Body of pancreas (tissue), 4 donors: ENCODE measurements at regions not wholly inside any gene's neighbourhood (a gene's known extent, or its start where the extent isn't known, plus 50 kb on each side); places are given as distances from the start of the nearest gene placed in this dataset.

ENCODE experiments used
- CTCF ChIP-seq, 7 experiments: fragments of 450-650 bp in 4 of 7; fragments of 200-600 bp in 3 of 7; sonication (generic) in 3 of 7; IDR thresholded peaks; one replicate each; pipeline ENCODE4 v1.5.1; 2016 to 2019; ENCODE audit warnings: antibody characterized with exemption in 7 of 7
- POLR2A ChIP-seq, 3 donors: fragments of 450-650 bp; IDR thresholded peaks; one replicate each; pipeline ENCODE4 v1.6.1; 2016; ENCODE audit warnings: antibody characterized with exemption in 3 of 3, mild to moderate bottlenecking in 2 of 3

GRCh38 chr2:173667014-173667413, 298.2 kb downstream of the SP3 start:
- TF ChIP-seq POLR2A (IDR thresholded peaks at IDR 0.05) (no peak), CTCF (IDR thresholded peaks at IDR 0.05) (no peak)
